Lung (tissue), 11 donors: ENCODE measurements at regions not wholly inside any gene's neighbourhood (a gene's known extent, or its start where the extent isn't known, plus 50 kb on each side); places are given as distances from the start of the nearest gene placed in this dataset.

Experiments used
- ATAC-seq: fragments of 200-7000 bp; cut with Tn5 transposase; one replicate; pipeline ENCODE4 v1.9.1; 2020; ENCODE audit warnings: moderate number of reproducible peaks; ENCODE audit not compliant: insufficient read depth, low FRiP score
- DNase-seq, 3 donors: peaks; one replicate each; pipeline ENCODE4 v3.0.0-alpha.2; 2013 to 2017
- H3K27ac ChIP-seq, 2 donors: one replicate each; pipeline ENCODE4 v1.5.1; 2013; ENCODE audit warnings: mild to moderate bottlenecking in 2 of 2, moderate library complexity in 2 of 2, control low read depth in 1 of 2, inconsistent platforms in 1 of 2, low read depth in 1 of 2, low read length in 1 of 2
- H3K27me3 ChIP-seq, 3 donors: one replicate each; pipeline ENCODE4 v1.5.1; 2013; ENCODE audit warnings: low read length in 2 of 3; ENCODE audit not compliant: control insufficient read depth in 3 of 3, insufficient read depth in 3 of 3
- H3K36me3 ChIP-seq, 4 donors: one replicate each; pipeline ENCODE4 v1.5.1; 2013; ENCODE audit warnings: low read length in 4 of 4, mild to moderate bottlenecking in 1 of 4, moderate library complexity in 1 of 4; ENCODE audit not compliant: control insufficient read depth in 4 of 4, insufficient read depth in 4 of 4
- H3K4me1 ChIP-seq, 5 donors: one replicate each; pipeline ENCODE4 v1.5.1; 2013; ENCODE audit warnings: low read length in 5 of 5, mild to moderate bottlenecking in 2 of 5, moderate library complexity in 1 of 5; ENCODE audit not compliant: control insufficient read depth in 5 of 5, insufficient read depth in 5 of 5
- H3K4me3 ChIP-seq: one replicate; pipeline ENCODE4 v1.5.1; 2013; ENCODE audit warnings: mild to moderate bottlenecking, control low read depth, moderate library complexity
- H3K9ac ChIP-seq, 2 donors: one replicate each; pipeline ENCODE4 v1.5.1; 2013; ENCODE audit warnings: low read length in 2 of 2, control low read depth in 1 of 2; ENCODE audit not compliant: insufficient read depth in 1 of 2
- H3K9me3 ChIP-seq, 4 donors: one replicate each; pipeline ENCODE4 v1.5.1; 2013; ENCODE audit warnings: low read length in 3 of 4, mild to moderate bottlenecking in 1 of 4, moderate library complexity in 1 of 4; ENCODE audit not compliant: control insufficient read depth in 4 of 4, insufficient read depth in 3 of 4
- WGBS, 2 donors: extraction: QIAGEN DNeasy Blood & Tissue Kit; methylation state at CpG; one replicate each; pipeline ENCODE4 v1.1.7; 2013; 5-methylcytosine and 5-hydroxymethylcytosine counted together
- TF ChIP-seq, protein P1 (sequence below): IDR thresholded peaks from 2 replicates; pipeline ENCODE4 v1.5.1; 2012; ENCODE audit warnings: mild to moderate bottlenecking; ENCODE audit errors: control extremely low read depth, extremely low read depth
- donor health status: control.
- donor health status: control.
- donor health status: Bipolar disorder and iron deficiency.
- donor health status: healthy.
- donor health status: DM: yes; HTN: yes; CAD: no.

DNA sequence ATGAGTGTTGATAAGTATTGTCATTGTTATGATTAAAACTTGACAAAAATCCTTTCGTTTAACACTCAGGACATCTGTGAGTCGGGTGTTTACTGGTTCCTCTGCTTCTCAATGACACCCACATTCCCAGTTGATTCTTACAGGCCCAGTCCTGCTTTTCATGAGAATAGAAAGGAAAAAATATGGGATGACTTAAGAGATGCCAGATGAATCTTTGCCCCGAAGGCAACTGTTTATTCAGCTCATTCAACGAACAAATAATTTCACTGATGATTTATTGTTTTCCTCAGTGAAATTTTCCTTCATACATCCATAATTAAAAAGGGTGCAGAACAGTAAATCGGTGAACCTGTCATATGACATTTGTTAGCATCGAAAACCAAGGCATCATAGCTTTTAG, 452.4 kb upstream of the WWC1 start:
- Histone ChIP-seq H3K9ac (no peak overlapping the region), H3K36me3 (no peaks in the 10 kb centered on the region), H3K4me1 (no peaks in the 10 kb centered on the region), H3K4me3 (no peak overlapping the region), H3K27ac (no peak overlapping the region), H3K9me3 (no peaks in the 10 kb centered on the region), H3K27me3 (no peaks in the 10 kb centered on the region)
- ATAC-seq (no peak), DNase-seq (no peak)
- 74 to 86% methylated on average over 6 of the region's 6 CpGs for WGBS, 2 donors
- TF ChIP-seq, protein P1, sequence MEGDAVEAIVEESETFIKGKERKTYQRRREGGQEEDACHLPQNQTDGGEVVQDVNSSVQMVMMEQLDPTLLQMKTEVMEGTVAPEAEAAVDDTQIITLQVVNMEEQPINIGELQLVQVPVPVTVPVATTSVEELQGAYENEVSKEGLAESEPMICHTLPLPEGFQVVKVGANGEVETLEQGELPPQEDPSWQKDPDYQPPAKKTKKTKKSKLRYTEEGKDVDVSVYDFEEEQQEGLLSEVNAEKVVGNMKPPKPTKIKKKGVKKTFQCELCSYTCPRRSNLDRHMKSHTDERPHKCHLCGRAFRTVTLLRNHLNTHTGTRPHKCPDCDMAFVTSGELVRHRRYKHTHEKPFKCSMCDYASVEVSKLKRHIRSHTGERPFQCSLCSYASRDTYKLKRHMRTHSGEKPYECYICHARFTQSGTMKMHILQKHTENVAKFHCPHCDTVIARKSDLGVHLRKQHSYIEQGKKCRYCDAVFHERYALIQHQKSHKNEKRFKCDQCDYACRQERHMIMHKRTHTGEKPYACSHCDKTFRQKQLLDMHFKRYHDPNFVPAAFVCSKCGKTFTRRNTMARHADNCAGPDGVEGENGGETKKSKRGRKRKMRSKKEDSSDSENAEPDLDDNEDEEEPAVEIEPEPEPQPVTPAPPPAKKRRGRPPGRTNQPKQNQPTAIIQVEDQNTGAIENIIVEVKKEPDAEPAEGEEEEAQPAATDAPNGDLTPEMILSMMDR = no peak

DNA sequence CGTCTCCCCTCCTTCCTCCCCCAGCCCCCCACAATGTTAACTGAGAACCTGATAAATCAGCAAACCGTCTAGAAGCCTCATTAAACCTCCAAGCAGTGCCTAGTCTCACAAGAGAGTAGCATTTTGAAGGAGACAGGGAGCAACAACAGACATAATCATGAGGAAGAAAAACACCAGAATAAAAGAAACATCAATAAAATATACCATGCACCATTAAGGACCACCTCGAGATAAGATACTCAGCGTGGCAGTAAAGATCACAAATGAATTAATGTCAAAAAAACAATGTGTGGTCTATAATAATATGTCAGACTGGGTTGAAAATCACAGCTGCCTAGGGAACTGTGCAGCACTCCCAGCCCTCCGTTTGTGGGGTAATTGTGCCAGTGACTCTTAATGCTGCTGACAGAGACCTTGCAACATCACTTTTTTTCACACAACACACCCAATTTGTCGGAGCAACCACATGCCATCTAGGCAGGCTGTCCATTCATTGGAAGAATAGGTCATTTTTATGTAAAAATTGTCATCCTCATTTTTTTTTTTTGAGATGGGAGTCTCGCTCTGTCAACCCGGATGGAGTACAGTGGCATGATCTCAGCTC, 450.8 kb upstream of the WWC1 start:
- Histone ChIP-seq H3K36me3 (no peaks in the 10 kb centered on the region), H3K9me3 (no peaks in the 10 kb centered on the region), H3K4me3 (no peak overlapping the region), H3K27ac (no peak overlapping the region), H3K9ac (no peak overlapping the region), H3K4me1 (no peaks in the 10 kb centered on the region), H3K27me3 (no peaks in the 10 kb centered on the region)
- ATAC-seq (no peak), DNase-seq (peak in 1 of 3 donors; percentile 28)
- WGBS, 2 donors = 71 to 85% methylated on average over 8 of the region's 8 CpGs
- TF ChIP-seq, protein P1 = no peak

DNA sequence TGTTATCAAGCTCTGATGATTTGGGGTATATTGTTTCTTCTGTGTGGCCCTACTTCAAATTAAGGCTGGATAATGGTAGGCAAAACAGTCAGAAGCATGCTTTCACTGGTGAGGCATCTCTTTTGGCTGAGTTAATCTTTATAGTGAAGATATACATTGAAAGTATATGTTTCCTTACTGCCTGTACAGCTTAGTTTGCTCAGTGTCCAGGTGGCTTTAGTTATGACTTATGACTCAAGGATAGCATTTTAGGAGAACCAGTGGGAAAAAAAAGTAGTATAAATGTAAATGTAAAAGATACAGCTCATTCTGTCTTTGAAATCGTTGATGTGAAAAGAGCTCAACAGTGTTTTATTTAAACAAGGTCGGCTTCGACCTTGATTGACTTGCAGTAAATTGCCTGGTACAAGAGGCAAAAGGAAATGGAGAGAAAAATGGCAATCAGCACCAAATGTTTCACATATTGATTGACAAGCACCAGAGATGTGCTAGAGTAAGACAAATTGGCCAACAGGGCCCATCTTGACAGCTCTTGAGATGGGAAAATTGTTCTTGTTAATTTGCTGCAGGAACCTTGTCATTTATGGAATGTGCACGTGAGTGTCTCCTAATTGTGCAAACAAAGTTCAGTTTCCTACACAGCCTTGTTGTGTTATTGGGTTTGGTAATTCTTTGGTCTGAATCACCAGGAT, 447.4 kb upstream of the WWC1 start:
- Histone ChIP-seq H3K4me3 (no peak overlapping the region), H3K27ac (no peak overlapping the region), H3K9ac (no peak overlapping the region), H3K9me3 (peaks cover 0 to 2% (median 0%) of the 10 kb centered on the region in 4 donors), H3K36me3 (no peaks in the 10 kb centered on the region), H3K4me1 (no peaks in the 10 kb centered on the region), H3K27me3 (no peaks in the 10 kb centered on the region)
- WGBS, 2 donors = 62 to 73% methylated on average over 4 of the region's 4 CpGs
- ATAC-seq = no peak
- TF ChIP-seq, protein P1 = no peak
- DNase-seq = no peak
